NCI-H82 treated with DMSO at 0.1 percent for 48 hours (cell line): ENCODE measurements at regions not wholly inside any gene's neighbourhood (a gene's known extent, or its start where the extent isn't known, plus 50 kb on each side); places are given as distances from the start of the nearest gene placed in this dataset.

Source experiments
- DNase-seq: peaks from one replicate; lab custom pipeline; 2025; ENCODE audit not compliant: unreplicated experiment; lab: John Stamatoyannopoulos, UW

DNA sequence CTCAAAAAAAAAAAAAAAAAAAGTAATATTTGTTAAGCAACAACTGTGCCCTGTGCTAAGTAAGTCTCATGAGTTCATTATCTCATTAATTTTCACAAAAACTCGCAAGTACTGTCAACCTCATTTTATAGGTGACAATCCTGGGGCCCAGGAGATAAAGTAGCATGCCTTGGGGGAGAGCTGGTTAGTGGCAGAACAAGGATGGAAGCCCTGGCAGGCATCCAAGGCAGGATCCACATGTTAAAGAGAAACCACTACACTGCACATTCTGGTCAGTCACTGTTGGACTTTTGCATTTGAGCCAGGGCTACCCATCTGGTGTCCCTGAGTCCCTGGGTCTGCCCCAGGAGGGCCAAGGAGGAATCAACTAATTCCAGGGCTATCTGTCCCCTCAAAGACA, 54.6 kb downstream of the ZFP36L2 start:
- no peak for DNase-seq

DNA sequence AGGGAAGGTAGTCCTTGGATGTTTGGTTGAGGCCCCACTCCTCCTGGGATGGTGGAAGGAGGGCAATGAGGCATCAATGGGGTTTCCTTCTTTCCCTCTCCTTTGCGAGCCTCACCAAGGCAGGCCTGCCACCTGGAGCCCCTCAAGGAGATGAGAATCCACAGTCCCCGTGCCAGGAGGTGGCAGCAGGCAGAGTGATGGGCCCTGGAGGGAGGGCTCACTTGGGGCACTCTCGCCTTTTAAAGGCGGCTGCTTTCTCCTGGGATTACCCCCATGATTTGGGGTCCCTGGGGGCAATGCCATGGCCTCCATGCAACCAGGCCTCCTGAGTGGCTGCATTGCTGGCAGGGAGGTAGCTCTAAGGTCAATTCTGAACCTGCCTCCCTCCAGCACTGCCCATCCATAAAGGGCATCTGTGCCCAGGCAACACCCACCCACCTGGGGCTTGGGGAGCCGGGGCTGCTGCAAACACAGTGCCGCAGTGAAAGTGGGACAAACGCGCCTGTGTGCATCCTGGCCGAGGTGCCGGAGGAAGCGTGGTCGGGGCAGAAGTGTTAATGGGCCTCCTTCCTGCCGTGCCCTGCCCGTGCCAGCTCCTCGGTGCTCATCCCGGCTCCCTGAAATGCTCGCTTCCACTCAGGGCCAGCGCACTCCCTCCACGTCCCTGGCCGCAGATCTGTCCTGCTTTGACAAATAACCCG, 55.9 kb downstream of the ZFP36L2 start:
- DNase-seq = no peak

DNA sequence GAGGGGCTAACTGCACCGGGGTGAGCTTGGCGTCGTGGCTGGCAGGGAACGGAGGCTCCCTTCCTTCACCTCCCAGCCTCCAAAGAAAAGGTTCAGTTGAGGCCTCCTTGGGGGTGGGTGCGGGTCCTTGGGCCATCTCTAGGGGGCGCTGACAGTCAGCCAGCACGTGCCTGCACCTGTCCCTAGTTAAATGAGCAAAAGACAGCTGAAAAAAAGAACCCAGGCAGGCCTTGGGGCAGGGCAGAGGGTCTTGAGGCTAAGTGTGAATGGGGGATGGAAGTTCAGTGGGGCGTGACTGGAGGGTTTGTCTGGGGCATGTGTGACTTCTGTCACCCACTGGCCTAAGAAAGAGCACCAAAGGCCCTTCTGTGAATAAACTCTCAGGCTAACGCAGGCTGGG, 56.4 kb downstream of the ZFP36L2 start:
- DNase-seq = no peak

DNA sequence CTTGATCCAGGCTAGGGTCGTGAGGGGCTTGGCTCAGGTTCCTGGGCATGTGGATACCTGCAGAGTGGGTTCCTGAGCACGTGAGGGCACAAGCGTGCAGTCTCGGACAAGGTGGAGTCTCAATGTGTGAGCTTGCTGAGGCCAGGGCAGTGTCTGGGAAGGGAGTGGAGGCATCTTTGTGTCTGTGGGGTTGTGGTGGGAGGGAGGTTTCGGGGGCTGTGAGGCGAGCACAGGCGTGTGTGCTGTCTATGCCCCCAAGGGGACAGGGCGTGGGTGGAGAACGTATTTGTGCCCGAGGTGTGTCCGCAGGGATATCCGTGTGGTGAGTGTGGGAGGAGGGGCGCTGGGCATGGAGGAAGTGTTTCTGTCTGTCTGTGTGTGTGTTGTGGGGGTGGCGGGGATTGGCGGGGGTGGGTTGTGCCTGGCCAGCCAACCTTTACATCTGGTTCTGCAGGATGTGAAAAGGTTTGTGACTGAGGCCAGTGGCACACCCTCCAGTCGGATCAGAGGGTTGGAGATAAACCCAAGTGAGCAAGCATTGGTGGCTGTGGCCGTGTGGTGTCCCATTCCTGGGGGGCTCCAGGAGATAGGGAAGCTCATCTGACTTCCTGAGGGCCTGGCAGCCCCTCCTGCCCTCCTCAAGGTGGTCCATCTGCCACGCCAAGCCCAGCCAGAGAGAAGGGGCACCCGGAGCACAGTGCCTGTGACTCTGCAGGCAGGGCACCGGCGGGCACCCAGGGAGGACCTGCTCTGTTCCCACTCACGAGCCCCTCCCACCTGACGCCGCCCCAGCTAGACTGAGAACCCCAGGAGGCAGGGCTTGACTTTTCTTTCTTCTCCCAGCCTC, 57.1 kb downstream of the ZFP36L2 start:
- DNase-seq = no peak

GRCh38 chr2:43168016-43168369, 58.4 kb downstream of the ZFP36L2 start:
- DNase-seq = no peak

DNA sequence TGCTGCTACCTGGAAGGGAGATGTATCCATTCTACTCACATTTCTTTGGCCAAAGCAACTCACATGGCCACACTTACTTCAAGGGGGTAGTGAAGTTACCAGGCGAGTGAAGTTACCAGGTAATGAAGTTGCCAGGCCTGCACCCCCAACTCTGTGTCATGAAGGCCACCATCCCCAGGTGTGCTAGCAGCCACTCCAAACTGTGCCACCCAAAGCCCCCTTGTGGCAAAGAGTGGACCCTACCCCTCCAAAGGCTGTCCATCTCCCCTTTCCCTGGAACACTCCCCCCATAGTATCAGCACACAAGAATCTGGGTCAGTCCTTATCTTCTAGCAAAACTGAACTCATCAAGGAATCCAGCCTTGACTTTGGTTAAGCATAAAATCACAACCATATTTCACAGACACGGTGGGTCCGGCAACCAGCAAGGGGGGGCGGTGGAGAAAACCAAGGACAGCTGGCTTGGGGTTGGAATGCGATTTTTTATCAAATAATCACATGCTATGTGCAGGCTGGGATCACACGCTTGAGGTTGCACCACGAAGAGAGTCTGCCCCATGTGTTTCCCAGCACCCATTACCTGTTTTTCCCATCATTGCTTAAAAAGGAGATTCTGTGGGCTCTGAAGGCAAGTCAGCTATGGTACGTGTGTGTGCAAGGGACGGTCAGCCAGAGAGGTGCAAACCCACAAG, 60.9 kb downstream of the ZFP36L2 start:
- DNase-seq = no peak

GRCh38 chr2:43164686-43165085, 61.7 kb downstream of the ZFP36L2 start:
- no peak for DNase-seq

DNA sequence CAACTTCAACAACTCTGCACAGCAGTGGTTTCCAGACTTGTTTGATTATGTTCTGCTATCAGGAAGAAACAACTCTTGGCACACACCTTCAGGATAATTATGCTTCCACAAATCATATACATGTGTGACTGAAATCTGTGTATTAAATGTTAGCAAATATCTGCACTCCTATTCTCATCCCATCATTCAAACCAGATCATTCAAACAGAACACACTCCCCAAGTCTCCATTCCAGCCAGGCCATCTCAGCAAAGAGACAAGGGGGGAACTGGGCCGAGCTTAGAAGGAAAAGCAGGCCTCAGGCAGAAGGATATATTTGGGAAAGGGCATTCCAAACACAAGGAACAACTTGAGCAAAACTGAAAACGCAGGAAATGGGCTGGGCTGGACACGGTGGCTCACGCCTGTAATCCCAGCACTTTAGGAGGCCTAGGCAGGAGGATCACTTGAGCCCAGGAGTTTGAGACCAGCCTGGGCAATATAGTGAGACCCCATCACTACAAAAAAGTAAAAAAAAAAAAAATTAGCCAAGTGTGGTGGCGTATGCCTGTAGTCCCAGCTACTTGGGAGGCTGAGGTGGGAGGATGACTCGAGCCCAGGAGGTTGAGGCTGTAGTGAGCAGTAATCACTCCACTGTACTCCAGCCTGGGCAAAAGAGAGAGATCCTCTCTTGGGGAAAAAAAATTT, 62.7 kb downstream of the ZFP36L2 start:
- no peak for DNase-seq

GRCh38 chr2:43162511-43162776, 64.0 kb downstream of the ZFP36L2 start:
- DNase-seq = no peak

DNA sequence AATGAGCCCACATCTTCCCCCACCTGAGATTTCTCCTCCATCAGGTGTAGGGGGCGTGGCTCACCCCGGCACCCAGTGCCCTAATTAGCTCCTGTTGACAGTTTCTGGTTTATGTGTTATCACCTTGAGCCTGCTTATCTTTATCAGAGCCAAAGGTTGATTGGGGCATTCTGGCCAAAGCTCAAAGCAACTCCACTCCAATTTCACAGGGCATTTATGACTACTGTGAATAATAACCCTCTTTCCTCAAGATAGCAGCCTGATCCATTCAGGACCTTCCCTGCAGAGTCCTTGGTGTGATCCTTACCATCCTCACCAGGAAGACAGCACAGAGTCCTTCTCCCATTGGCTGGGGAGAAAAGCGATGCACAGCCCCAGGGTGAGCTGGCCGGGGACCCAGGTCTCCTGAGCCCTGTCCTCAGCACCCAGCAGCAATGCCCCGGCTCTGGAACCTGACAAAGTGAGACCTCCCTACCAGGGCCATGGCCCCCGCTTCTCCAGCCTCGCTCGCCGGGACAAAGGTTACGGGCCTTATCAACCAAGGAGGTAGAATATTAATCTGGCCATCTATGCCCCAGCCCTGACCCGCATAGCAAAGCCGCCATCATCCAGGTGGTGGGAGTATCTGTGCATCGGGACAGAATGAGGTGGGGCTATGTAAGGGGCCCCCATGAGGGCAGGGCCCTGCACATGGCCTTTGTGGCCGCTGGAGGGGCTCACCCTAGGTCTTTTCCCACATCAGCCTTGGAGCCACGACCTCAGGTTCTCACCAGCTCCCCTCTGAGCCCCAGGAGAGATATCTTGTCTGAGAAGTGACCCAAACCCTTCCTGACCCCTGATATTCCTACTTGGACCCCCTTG, 64.5 kb downstream of the ZFP36L2 start:
- no peak for DNase-seq

DNA sequence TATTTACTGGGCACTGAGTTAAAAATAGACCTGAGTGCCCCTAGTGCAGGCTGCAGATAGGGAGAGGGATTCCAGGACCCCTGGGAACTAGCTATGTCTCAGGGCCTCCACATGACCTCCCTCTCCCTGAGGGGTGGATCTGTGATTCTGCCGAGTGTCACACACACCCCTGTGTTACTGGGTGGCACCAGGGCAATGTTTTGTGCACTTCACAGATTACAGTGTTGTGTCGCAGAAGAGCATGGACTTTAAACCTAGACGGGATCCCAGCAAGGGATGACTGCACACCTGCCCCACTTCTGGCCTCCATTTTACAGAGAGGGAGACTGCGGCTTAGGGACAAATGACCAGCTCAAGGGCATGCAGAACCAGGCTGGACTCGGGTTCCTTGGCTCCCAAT, 65.6 kb downstream of the ZFP36L2 start:
- DNase-seq = no peak

- no peak for DNase-seq
Observed at GRCh38 chr2:43159797-43160196, 66.6 kb downstream of the ZFP36L2 start.

- DNase-seq = no peak
Observed at GRCh38 chr2:43158259-43158880, 68.0 kb downstream of the ZFP36L2 start.

GRCh38 chr2:43157506-43158246, 68.7 kb downstream of the ZFP36L2 start:
- no peak for DNase-seq

DNA sequence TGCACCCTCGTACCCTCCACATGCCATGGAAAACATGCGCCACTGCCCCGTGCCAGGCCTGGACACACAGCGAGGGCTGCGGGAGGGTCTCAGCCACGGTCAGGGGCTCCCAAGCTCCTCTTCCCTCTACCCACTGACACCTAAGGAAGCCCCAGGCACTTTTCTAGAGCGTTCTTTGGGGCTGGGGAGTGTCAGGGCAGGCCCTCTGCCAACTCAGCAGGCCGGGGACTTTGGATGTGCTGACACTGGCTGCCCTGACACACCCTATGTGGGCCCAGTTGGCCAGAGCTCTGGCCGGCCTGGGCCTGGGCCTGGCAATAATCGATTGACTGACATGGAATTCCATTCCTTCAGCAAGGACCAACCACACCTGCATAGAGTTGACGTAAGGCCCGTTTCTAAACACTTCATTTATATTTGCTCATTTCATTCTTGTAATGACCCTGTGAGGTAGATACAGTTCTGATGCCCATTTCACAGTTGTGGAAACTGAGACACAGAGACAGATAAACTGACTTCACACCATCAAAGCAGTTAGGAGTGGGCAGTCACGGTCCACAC, 70.5 kb downstream of the ZFP36L2 start:
- DNase-seq = no peak

- DNase-seq = no peak
Observed at GRCh38 chr2:43154685-43155084, 71.7 kb downstream of the ZFP36L2 start.

GRCh38 chr2:43152741-43153647, 73.4 kb downstream of the ZFP36L2 start:
- DNase-seq = no peak

- no peak for DNase-seq
Observed at GRCh38 chr2:43152186-43152585, 74.2 kb downstream of the ZFP36L2 start.
